Osteocyte (in vitro differentiated cells): ENCODE measurements at regions not wholly inside any gene's neighbourhood (a gene's known extent, or its start where the extent isn't known, plus 50 kb on each side); places are given as distances from the start of the nearest gene placed in this dataset.

Experiments
- DNase-seq: peaks from one replicate; pipeline ENCODE4 v3.0.0; 2021; ENCODE audit warnings: mixed read lengths; ENCODE audit not compliant: unreplicated experiment; ENCODE audit errors: extremely low spot score
- H3K27ac Mint-ChIP-seq: one replicate; pipeline ENCODE4 v1.8.0; 2021; ENCODE audit warnings: mild to moderate bottlenecking, mixed read lengths; ENCODE audit not compliant: unreplicated experiment
- H3K27me3 Mint-ChIP-seq: one replicate; pipeline ENCODE4 v1.8.0; 2021; ENCODE audit warnings: mixed read lengths; ENCODE audit not compliant: unreplicated experiment
- H3K36me3 Mint-ChIP-seq: one replicate; pipeline ENCODE4 v1.8.0; 2021; ENCODE audit warnings: mixed read lengths; ENCODE audit not compliant: unreplicated experiment
- H3K4me1 Mint-ChIP-seq: one replicate; pipeline ENCODE4 v1.8.0; 2021; ENCODE audit warnings: mixed read lengths; ENCODE audit not compliant: unreplicated experiment
- H3K4me3 Mint-ChIP-seq: one replicate; pipeline ENCODE4 v1.8.0; 2021; ENCODE audit warnings: mild to moderate bottlenecking, moderate library complexity, mixed read lengths; ENCODE audit not compliant: unreplicated experiment
- H3K9me3 Mint-ChIP-seq: one replicate; pipeline ENCODE4 v1.8.0; 2021; ENCODE audit warnings: mixed read lengths; ENCODE audit not compliant: unreplicated experiment
- CTCF ChIP-seq: fragments of 200-600 bp; sonication (generic); IDR thresholded peaks from 2 replicates; pipeline ENCODE4 v1.5.0; 2021; ENCODE audit warnings: antibody characterized with exemption, mild to moderate bottlenecking, moderate library complexity

GRCh38 chr20:54356801-54357200 is 118.6 kb upstream of the DOK5 start:
- Mint-ChIP-seq H3K4me1 (peaks cover 7% of the 10 kb centered on the region), H3K4me3 (no peak overlapping the region), H3K27ac (no peak overlapping the region), H3K9me3 (no peaks in the 10 kb centered on the region), H3K36me3 (no peaks in the 10 kb centered on the region), H3K27me3 (no peaks in the 10 kb centered on the region)
- no peak for TF ChIP-seq CTCF
- DNase-seq = no peak

GRCh38 chr20:54361475-54361874 is 113.9 kb upstream of the DOK5 start:
- H3K9me3 Mint-ChIP-seq = no peaks in the 10 kb centered on the region
- no peak for DNase-seq
- no peaks in the 10 kb centered on the region for H3K36me3 Mint-ChIP-seq
- peaks cover 18% of the 10 kb centered on the region for H3K27me3 Mint-ChIP-seq
- H3K4me3 Mint-ChIP-seq = no peak overlapping the region
- H3K4me1 Mint-ChIP-seq = no peaks in the 10 kb centered on the region
- no peak for TF ChIP-seq CTCF
- H3K27ac Mint-ChIP-seq = no peak overlapping the region

- H3K4me3 Mint-ChIP-seq = no peak overlapping the region
- H3K27me3 Mint-ChIP-seq = peaks cover 24% of the 10 kb centered on the region
- TF ChIP-seq CTCF = no peak
- H3K4me1 Mint-ChIP-seq = no peaks in the 10 kb centered on the region
- H3K9me3 Mint-ChIP-seq = no peaks in the 10 kb centered on the region
- H3K27ac Mint-ChIP-seq = no peak overlapping the region
- H3K36me3 Mint-ChIP-seq = no peaks in the 10 kb centered on the region
- no peak for DNase-seq
These were observed 113.1 kb upstream of the DOK5 start for GRCh38 chr20:54362283-54362682.

DNA sequence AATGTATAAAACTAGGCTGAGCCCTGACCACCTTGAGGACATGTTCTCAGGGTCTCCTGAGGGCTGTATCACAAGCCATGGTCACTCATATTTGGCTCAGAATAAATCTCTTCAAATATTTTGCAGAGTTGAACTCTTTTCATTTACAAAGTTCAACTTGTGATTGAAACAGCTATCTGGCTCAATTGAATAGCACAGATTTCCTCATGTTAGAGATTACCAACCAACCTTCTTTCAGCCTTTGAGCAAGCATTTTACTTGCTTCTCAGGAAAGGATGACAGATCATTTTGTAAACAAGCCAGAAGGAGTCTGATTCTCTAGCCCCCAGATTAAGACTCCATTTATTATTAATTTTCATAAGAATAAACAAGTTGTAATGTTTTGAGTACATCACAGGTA is 111.0 kb upstream of the DOK5 start:
- TF ChIP-seq CTCF = no peak
- H3K27ac Mint-ChIP-seq = no peak overlapping the region
- peaks cover 30% of the 10 kb centered on the region for H3K27me3 Mint-ChIP-seq
- H3K9me3 Mint-ChIP-seq = no peaks in the 10 kb centered on the region
- H3K4me3 Mint-ChIP-seq = no peak overlapping the region
- no peak for DNase-seq
- H3K36me3 Mint-ChIP-seq = no peaks in the 10 kb centered on the region
- no peaks in the 10 kb centered on the region for H3K4me1 Mint-ChIP-seq

DNA sequence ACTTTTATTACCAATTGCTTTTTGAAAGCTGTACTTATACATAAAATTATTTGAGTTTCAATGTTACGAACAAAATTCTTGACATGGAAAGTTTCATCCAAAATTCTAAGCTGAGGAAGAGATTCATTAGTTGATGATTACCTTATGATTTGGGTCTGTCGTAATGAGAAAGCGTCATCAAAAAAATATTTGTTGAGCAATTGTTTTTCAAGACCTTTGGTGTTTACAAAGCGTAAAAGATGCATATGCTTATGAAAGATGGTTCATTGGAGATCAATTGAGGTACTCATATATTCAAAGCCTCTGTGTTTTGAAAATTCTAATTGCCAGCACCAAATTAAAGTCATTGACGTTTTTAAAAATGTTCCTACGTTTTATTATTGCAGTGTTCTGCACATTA is 110.5 kb upstream of the DOK5 start:
- H3K27ac Mint-ChIP-seq = no peak overlapping the region
- H3K27me3 Mint-ChIP-seq = peaks cover 30% of the 10 kb centered on the region
- no peak for DNase-seq
- no peak for TF ChIP-seq CTCF
- no peaks in the 10 kb centered on the region for H3K4me1 Mint-ChIP-seq
- H3K9me3 Mint-ChIP-seq = no peaks in the 10 kb centered on the region
- H3K36me3 Mint-ChIP-seq = no peaks in the 10 kb centered on the region
- H3K4me3 Mint-ChIP-seq = no peak overlapping the region
